K562 (cell line): ENCODE measurements at regions not wholly inside any gene's neighbourhood (a gene's known extent, or its start where the extent isn't known, plus 50 kb on each side); places are given as distances from the start of the nearest gene placed in this dataset.

Experiments
- CBX5 ChIP-seq: IDR thresholded peaks from 2 replicates; pipeline ENCODE4 v1.6.1; 2014; ENCODE audit warnings: low read depth, borderline replicate concordance
- CTCF ChIP-seq, 3 experiments: IDR thresholded peaks in 2 of 3; conservative IDR thresholded peaks in 1 of 3; 2 replicates each; pipeline ENCODE4 v1.5.1; 2011 to 2012; ENCODE audit warnings: low read length in 3 of 3, mild to moderate bottlenecking in 3 of 3, control low read depth in 2 of 3, improper control_type of control experiment in 1 of 3, inconsistent platforms in 1 of 3, low read depth in 1 of 3, mixed read lengths in 1 of 3, moderate library complexity in 1 of 3; ENCODE audit not compliant: insufficient read depth in 2 of 3
- POLR2A ChIP-seq: fragments of 450-650 bp; conservative IDR thresholded peaks from 2 replicates; pipeline ENCODE4 v1.6.1; 2016

DNA sequence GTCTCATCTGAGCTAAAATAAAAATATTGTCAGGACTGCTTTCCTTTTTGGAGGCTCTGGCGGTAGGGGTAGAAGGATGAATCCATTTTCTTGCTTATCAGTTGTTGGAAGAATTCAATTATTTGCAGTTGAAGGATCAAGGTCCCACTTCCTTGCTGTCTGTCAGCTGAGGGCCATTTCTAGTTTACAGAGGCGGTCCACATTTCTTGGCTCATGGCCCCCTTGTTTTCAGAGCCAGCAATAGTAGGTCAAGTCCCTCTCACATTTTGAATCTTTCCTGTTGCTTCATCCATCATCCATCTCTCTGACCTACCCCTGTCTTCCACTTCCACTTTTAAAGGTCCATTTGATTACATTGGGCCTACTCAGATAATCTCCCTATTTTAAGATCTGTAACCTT, 1099.3 kb upstream of the DIAPH2 start:
- TF ChIP-seq CTCF (IDR thresholded peaks at IDR 0.05 in 2 of 3, conservative IDR thresholded peaks at IDR 0.05 in 1 of 3; ENCODE audit: insufficient read depth in 2 of 3, low read depth in 1 of 3, low read length in 3 of 3) (no peak), CBX5 (no peak), POLR2A (no peak)
